ELR (cell line): ENCODE measurements at regions not wholly inside any gene's neighbourhood (a gene's known extent, or its start where the extent isn't known, plus 50 kb on each side); places are given as distances from the start of the nearest gene placed in this dataset.
"Not testable (repeated sequence)": the region's sequence is repeated elsewhere in the genome, so short reads cannot be mapped to it uniquely, and the experiment has no call there.

Experiments used
- DNase-seq: peaks from one replicate; pipeline ENCODE4 v3.0.0-alpha.2; 2015; ENCODE audit warnings: low read depth

DNA sequence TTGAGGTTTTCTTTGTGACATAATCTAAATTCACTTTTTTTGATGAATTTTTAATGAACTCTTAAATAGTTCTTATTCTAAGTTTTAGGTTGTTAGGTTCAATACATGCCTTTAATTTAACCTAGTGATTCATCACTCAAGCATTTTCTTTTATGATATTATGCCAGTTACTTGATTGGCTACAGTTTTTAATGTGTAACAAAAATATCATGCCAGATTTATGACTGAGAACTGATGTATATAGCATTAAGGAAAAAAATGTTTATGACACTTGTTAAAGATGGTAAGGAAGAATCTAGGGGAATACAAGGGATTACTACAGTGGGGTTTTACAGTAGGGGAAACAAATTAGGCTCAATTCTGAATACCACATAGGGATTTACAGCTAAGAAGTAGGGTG is 103.1 kb downstream of the VGLL3 start:
- peak; percentile 28 for DNase-seq

- DNase-seq, result no peak
Observed at GRCh38 chr3:86880066-86880465, 110.9 kb downstream of the VGLL3 start.

- not testable (repeated sequence) for DNase-seq
Observed at GRCh38 chr3:86876504-86877181, 114.3 kb downstream of the VGLL3 start.

- DNase-seq, result not testable (repeated sequence)
Observed at GRCh38 chr3:86874790-86875189, 116.2 kb downstream of the VGLL3 start.

GRCh38 chr3:86869566-86869965 is 121.4 kb downstream of the VGLL3 start:
- no peak for DNase-seq

DNA sequence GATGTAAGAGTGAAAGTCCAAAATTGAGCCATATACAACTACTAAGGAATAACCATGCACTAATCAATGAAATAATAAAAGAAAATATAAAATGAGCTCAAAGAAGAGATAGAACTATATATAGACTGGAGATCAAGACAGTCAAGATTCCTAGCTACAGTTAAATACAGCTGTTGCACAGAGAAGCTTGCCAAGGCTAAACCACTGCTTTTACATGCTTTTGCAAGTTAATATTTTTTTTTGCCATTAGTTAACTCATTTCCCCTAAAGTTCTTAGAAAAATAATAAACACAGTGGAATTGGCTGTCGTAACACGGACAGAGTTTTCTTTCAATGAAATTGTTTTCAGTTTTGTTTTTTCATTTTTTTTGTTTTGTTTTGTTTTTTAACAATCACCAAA is 123.0 kb downstream of the VGLL3 start:
- no peak for DNase-seq

- peak; percentile 37 for DNase-seq
Observed at GRCh38 chr3:86865506-86865905, 125.4 kb downstream of the VGLL3 start.

DNA sequence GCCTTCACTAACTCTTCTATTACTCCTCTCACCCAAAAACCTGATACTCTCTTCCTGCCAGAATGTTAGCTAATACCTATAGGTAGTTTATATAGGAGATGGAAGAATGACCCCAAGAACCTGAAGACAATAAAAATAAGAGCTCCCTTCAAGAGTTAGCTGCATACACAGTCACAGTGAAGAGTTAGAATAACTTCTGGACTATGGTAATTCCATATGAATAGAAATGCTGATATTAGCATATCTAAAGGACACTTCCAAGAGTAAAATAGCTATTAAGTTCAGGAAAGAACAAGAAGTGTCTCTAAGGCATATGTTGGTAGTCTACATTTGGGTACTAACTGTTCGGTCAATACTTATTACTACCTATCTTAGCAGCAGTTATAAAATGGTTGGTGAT is 134.2 kb downstream of the VGLL3 start:
- no peak for DNase-seq

DNA sequence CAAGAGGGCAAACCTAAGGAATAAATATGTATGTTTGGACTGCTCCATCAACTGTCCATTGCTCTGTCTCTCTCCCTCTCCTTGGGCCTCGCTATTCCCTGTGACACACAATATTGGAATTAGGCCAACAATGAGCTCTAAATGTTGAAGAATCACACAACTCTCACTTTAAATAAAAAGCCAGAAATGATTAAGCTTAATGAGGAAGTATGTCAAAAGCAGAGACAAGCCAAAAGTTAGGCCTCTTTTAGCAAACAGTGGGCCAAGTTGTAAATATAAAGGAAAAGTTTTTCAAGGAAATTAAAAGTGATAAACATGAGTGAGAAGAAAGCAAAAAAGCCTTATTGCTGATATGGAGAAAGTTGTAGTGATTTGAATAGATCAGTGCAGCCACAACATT is 141.0 kb downstream of the VGLL3 start:
- no peak for DNase-seq

DNA sequence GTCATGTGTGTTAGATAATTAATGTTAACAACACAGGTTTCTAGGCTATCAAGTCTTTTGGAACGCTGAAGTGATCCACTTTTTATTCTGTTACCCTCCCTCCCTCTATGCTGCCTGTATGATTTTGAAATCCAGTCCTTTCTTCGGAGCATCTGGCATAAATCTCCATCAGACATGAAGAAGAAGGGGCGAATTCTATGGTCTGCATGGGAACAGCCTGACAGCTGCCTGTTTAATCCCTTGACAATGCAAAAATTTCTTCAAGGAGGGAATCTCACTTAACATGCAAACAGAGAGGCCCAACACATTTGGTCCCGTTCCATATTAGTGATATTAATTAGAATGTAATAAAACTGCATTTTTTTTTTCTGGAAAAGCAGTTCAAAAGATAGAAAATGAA is 145.2 kb downstream of the VGLL3 start:
- DNase-seq, result no peak

DNA sequence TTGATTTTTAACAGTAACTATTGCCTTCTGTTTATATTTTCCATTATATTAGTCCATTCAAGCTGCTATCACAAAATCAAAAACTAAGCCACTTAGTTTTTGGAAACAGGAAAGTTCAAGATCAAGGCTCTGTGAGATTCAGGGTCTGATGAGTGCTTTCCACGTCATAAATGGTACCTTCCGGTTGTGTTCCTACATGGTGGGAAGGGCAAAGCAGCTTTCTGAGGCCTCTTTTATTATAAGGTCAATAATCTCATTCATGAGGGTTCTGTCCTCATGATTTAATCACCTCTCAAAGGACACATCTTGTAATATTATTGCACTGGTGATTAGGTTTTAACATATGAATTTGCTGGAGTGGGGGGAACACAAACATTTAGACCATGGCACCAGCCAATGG is 152.0 kb downstream of the VGLL3 start:
- no peak for DNase-seq

DNA sequence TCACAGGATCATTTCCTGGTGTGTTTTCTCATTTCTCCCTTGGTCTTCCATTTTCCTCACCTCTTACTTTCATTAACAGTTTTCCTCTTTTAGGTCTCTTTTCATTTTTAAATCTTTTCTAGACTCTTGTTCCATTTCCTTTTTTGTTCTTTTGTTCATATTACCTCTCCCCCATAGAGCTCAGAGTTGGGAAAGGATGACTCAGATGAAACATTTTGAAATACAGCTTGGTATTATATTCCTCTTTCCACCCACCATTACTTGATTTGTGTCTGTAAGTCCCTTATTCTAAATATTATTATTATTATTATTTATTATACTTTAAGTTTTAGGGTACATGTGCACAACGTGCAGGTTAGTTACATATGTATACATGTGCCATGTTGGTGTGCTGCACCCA is 153.1 kb downstream of the VGLL3 start:
- no peak for DNase-seq

- no peak for DNase-seq
Observed at GRCh38 chr3:86830566-86830965, 160.4 kb downstream of the VGLL3 start.

DNA sequence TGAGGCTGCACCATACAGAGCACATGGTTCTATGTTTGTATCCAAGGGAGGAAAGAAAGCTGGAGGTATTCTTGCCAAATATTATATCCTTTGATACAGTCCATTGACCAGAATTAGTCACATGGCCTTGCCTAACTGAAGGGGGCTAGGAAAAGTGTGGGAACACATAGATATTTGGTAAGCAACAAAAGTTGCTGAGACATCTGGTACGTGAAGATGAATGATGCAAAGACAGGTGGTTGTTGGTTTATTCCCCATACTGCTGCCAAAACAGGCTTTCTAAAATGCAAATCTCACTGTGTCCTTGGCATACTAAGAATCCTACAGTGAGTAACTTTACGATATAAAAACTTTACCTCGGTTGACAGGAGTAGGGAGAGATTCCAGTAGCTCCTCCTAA is 162.2 kb downstream of the VGLL3 start:
- no peak for DNase-seq

GRCh38 chr3:86827582-86827981 is 163.4 kb downstream of the VGLL3 start:
- DNase-seq, result not testable (repeated sequence)

DNA sequence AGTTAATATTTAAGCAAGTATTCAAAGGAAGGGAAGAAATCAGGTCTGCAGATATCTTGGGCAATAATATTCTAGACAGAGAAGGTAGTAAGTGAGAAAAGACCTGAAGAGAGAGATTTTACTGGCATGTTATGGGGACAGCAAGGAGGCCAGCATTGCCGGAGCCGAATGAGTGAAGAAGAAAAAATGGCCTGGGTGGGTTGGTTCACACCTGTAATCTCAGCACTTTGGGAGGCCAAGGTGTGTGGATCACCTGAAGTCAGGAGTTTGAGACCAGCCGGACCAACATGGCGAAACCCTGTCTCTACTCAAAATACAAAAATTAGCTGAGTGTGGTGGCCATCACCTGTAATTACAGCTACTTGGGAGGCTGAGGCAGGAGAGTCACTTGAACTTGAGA is 164.7 kb downstream of the VGLL3 start:
- no peak for DNase-seq

GRCh38 chr3:86815880-86816279 is 175.1 kb downstream of the VGLL3 start:
- no peak for DNase-seq

DNA sequence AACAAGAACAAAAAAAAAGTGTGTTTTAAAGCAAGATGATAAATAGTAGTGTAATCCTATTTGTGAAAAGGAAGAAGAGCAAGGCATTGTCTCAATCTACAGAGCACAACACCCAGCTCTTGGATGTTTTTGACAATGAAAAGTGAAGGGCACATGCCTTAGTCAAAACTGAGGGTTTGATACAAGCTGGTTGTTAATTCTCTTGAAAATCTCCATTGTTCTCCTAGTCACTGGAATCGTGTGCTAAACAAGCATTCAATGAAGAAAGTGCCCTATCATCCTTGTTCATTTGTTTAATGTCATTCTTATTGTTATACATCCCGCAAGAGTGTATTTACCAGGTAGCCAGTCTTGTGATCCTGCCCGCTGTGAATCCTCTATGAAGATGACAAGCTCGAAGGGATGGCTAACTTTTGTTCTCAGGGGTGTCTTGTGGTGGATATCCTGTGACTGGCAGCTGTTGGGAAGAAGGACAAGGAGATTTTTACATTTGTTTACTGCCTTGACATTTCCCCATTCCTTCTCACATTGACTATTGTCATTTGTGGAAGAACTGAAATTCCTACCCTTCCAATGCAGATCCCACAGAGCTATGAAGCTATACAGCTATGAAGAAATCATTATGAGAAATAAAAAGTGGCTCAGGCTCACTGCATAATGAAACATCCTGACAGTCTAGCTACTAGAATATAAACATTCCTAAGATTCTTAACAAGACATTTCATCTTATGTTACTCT is 175.9 kb downstream of the VGLL3 start:
- peak; percentile 22 for DNase-seq

GRCh38 chr3:86814321-86814720 is 176.6 kb downstream of the VGLL3 start:
- DNase-seq, result no peak

- DNase-seq, result peak; percentile 27
Observed at GRCh38 chr3:86801921-86802320, 189.0 kb downstream of the VGLL3 start.

DNA sequence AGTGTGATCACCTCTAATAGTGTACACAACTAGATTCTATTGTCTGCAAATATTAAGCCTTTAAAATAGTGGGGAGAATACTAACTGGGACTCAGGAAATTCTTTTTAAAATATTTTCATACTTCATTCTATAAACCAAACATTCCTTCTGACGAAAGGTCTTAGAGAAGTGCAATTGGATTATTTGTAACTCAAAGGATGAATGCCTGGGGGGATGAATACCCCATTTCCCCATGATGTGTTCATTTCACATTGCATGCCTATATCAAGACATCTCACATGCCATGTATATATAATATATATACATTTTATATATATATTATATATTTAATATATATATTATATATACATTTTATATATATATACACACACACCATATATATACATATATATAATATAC is 189.9 kb downstream of the VGLL3 start:
- DNase-seq, result no peak

DNA sequence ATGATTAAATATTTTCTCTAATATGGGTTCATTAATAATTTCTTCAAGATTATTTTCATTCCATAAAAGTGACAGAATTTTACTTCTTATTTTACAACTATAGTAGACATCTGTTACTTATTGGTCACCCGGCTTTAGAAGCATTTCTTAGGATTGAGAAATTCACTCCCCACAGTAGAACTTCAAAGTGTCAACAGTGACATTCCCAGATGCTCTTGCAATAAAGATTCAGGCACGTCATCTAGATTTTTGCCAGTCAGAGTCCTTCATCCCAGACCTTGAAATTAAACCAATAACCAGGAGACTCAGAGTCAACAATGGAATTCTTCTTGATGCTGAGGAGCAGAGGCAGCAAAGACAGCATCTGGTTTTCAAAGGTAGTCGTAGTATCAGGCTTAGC is 190.8 kb downstream of the VGLL3 start:
- DNase-seq, result no peak

DNA sequence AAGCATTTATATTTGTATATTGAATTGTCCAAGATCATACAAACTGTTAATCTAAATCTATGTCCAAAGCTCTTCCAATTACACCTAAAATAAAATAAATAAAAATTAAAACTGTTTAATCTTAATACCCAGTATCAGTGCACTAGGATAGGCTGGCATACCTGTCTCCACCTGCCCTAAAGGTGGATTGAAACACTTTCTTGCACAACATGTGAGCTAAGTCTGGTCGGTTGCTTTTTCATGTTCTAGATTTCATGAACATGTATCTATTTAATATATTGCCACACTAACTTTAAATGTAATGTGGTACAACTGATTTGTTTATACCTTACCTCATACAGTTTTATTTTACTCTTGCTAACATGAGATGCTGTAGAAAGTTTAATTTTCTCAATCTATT is 193.0 kb downstream of the VGLL3 start:
- no peak for DNase-seq
